HG03520 (cell line): ENCODE measurements at regions not wholly inside any gene's neighbourhood (a gene's known extent, or its start where the extent isn't known, plus 50 kb on each side); places are given as distances from the start of the nearest gene placed in this dataset.

Source experiments
- ATAC-seq: cut with Tn5 transposase; IDR thresholded peaks from one replicate; pipeline ENCODE4 v1.9.1; 2021; ENCODE audit warnings: mild to moderate bottlenecking, moderate library complexity; ENCODE audit not compliant: unreplicated experiment

GRCh38 chr11:107222431-107222830 lies 204.2 kb upstream of the GUCY1A2 start:
- no peak for ATAC-seq

DNA sequence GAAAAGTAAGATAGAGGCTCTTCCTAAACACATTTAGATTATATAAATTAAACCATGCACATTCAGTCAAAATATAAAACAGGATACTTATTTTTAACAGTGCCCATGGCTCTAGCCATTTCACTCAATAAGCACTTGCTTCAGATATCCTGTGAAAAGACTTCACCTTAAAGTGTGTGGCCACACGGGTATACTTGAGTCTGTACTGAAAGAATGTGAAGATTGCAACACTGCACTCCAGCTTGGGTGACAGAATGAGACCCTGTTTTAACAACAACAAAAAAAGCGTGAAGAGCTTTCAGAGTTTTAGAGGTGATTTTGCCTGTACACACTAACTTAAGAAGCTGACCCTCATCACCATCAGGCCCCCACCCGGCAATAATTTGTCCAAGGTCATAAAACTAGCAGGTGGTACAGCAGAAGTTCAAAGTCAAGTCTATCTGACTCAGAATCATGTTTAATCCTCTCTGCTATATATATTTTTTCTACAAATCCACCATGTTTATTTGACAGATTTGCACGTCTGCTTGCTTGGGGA lies 203.5 kb upstream of the GUCY1A2 start:
- ATAC-seq: no peak

GRCh38 chr11:107218123-107219013 lies 200.1 kb upstream of the GUCY1A2 start:
- no peak for ATAC-seq

GRCh38 chr11:107217444-107217843 lies 199.2 kb upstream of the GUCY1A2 start:
- ATAC-seq: no peak

DNA sequence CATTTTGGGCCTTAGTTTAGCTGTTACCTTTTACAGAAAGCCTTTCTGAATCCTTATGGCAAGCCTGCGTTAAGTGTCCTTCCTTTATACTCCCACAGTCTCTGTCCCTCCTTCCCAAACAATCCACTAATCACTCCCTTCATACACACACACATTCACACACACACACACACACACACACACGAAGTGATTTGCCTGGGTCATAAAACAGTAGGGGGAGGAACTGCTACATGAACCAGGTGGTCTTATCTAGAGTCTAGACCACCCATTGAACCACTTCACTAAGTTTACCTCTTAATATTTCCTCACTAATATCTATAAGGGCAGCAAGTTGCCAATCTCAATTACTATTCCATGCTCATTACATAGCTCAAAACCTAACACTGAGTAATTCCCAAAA lies 196.7 kb upstream of the GUCY1A2 start:
- ATAC-seq: no peak

DNA sequence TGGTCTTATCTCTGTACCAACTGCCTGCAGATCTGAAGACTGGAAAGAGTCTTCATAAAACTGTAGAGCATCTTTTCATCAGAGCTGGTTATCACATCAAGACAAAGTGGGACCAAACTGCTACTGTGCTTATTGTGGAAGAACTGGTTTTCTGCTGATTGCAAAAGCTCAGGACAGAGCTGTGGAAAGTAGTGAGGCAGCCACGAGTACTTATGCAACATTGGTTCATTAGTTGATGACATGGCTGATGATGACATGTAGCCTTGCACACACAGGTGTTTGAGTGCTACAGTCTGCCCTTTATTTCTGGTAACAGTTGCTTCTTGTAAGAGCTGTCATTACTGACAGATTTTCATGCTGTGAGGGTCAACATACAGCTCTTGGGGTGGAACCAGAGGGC lies 185.4 kb upstream of the GUCY1A2 start:
- ATAC-seq: no peak

DNA sequence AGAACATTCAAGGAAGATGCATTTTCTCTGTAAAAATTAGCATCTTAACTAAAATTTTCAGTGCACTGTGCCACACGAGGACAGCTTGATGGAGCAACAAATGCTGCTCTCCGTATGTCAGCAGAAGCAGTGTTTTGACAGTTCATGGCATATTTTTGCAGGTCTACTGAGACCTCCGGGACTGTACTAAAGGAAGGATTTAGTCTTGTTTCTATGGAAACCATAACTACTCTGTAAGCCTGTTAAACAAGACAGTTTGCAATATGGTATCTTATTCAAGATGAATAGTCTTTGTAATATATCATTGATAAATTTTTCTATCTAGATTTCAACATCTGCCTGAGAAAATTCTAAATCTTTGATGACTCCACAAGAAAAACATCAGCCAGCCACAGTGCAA lies 184.0 kb upstream of the GUCY1A2 start:
- ATAC-seq: no peak

DNA sequence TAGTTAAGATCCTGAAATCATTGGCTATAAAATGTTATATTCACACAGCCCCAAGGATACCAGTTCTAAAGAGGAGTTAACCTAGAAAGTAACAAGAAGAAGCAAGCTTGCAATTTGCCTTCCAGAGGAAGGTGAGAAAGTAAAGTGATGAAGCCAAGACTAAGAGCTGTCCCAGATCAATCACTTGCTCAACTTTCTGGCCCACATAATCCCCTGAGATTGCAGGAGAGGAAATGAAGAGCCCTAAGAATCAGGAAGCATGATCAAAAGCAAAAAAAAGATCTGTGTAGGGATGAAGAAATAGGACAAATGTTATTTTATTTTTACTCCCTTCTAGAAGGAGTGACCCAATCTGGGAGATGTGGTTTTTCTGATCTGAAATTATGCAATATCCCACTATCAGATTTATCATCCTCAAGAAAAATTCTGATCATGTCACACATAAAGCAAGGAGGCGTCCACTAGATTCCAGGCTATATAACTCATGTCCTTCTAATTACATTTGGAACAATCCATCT lies 180.3 kb upstream of the GUCY1A2 start:
- no peak for ATAC-seq

GRCh38 chr11:107197932-107198331 lies 179.7 kb upstream of the GUCY1A2 start:
- ATAC-seq: no peak

- no peak for ATAC-seq
These were observed 178.5 kb upstream of the GUCY1A2 start for GRCh38 chr11:107196732-107197131.

- ATAC-seq: no peak
These were observed 166.7 kb upstream of the GUCY1A2 start for GRCh38 chr11:107184986-107185385.

DNA sequence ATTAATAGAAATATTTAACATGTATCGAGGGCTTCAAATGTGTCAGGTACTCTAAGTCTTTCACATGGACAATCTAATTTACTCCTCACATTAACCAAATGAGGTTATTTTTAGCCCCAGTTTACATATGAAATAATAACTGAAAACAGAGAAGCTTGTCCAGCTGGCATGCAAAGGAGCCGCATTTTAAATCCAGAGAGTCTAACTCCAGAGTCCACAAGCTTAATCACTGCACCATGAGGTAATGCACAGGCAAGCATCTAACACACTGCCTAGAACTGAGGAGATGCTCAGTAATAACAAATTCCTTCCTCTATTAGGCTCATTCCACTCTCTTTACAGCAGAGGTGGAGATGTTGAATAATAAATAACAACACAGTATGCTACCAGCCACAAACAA lies 165.7 kb upstream of the GUCY1A2 start:
- ATAC-seq: no peak

DNA sequence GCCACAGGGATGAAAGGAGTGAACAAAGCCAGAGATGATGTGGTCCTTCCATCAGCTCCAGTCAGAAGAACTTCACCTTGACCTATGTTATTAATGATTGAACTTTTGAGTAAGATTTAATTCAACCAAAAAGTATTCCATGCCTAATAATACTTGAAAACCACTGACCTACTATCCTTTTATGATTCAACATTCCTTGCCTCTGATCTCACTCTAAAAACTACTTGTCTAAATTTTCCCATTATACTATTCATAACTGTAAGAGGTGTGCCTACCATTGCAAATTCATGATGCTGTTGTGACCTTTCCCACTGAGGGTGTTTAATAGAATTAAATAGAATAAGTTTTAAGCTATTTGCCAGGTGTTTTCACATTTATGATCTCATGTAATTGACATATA lies 164.7 kb upstream of the GUCY1A2 start:
- ATAC-seq: no peak

DNA sequence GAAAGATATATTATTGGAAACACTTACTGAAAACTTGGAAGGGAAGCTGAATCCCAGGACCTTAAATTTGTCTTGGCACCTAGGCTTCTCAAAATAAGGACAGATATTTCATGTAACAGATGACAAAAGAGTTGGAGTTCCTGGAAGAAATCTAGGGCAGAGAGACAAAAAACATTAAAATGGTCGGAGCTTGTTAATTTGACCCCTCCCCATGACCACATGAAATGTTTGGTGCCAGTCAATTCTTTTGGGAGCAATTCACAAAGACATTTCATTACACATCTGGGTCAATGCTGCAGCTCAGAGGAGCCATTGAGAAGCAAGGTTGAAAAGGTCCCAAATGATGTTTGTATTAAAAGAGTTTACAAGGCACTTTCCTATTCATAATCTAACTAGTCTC lies 162.0 kb upstream of the GUCY1A2 start:
- no peak for ATAC-seq

DNA sequence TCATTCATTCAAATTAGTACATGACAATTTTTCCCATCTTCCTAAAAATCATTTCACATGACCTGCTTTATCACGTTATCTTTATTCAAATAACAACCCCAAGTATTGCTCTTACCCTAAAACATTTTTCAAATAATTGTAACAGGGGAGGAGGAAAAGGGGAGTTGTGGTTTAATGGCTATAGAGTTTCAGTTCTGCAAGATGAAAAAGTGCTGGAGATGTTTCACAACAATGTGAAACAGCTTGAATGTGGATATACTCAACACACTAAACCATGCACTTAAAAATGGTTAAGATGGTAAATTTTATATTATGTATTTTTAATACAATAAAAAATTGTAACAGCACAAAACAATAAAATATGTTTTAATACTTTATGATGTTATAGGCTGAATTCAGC lies 161.6 kb upstream of the GUCY1A2 start:
- no peak for ATAC-seq

DNA sequence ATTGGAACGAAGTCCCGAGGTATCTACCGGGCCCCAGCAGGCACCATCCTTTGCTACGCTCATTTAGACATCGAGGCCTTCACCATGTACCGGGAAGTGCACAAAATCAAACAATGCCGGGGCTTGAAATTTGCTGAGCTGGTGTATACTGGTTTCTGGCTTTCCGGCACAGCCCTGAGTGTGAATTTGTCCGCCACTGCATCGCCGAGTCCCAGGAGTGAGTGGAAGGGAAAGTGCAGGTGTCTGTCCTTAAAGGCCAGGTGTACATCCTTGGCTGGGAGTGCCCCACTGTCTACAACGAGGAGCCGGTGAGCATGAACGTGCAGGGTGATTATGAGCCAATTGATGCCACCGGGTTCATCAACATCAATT lies 158.8 kb upstream of the GUCY1A2 start:
- no peak for ATAC-seq

DNA sequence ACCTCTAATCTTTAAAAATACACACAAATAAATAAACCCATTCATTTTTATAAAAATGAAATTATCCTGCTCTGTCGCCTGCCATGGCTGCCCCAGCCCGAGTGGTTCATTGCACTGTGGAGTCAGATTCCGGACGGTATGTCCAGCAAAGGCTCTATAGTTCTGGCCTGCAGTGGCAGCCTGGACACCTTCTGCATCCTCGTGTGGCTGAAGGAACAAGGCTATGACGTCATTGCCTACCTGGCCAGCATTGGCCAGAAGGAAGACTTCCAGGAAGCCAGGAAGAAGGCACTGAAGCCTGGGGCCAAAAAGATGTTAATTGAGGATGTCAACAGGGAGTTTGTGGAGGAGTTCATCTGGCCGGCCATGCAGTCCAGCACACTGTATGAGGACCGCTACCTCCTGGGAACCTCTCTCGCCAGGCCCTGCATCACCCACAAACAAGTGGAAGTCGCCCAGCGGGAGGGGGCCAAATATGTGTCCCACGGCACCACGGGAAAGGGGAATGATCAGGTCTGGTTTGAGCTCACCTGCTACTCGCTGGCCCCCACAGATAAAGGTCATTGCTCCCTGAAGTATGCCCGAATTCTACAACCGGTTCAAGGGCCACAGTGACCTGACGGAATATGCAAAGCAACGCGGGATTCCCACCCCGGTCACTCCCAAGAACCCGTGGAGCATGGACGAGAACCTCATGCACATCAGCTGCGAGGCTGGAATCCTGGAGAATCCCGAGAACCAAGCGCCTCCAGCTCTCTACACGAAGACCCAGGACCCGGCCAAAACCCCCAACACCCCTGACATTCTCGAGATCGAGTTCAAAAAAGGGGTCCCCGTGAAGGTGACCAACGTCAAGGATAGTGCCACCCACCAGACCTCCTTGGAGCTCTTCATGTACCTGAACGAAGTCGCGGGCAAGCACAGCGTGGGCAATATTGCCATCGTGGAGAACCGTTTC lies 158.2 kb upstream of the GUCY1A2 start:
- ATAC-seq: no peak

- no peak for ATAC-seq
These were observed 156.6 kb upstream of the GUCY1A2 start for GRCh38 chr11:107174856-107175255.

DNA sequence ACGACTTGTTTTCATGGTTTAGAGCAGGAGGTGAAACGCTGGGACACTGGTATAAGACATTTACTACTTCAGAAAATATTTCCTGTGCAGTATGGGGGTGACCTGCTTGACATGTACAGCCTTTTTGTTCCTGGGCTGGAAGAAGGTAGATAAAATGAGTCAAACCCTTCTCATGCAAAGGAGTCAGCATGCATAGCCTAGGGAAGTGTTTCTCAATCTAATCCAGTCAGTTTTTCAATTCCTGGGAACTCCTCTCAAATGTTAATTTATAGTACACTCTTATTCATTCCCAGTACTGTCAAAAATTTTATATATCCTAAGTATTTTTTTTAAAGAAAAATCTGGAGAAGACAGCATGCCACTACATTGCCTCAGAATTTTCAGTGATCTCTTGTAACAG lies 154.7 kb upstream of the GUCY1A2 start:
- no peak for ATAC-seq

DNA sequence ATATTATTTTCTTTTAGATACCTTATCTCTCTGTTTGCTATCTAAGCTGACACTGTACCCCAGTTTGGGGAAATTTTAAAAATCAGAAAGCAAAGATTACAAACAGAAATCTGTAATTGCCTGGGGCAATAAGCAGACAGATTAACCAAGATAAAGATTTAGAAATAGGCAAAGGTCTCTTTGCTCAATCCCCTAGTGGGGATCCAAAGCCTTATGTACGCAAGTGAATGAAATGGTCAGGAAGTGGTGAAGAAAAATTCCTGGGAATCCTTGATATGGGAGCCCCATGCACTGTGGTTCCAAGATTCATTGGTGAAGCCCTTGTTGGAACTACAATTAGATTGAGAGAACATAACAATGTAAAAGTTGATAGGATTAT lies 139.5 kb upstream of the GUCY1A2 start:
- no peak for ATAC-seq

- no peak for ATAC-seq
These were observed 139.0 kb upstream of the GUCY1A2 start for GRCh38 chr11:107157146-107157808.
